MCF 10A (cell line): ENCODE measurements at regions not wholly inside any gene's neighbourhood (a gene's known extent, or its start where the extent isn't known, plus 50 kb on each side); places are given as distances from the start of the nearest gene placed in this dataset.

ENCODE experiments used
- BruUV-seq: library from RNA; stranded (reverse); fragments of 400-500 nt; replicated peaks from 2 replicates; lab custom pipeline; 2021; lab: Mats Ljungman, UMichigan
- CTCF ChIA-PET: fragments of 300-600 bp; sonication (Branson Sonifier 250); formaldehyde crosslinking; extraction: SDS; loops from one replicate; lab custom pipeline; 2021; ENCODE audit warnings: antibody characterized with exemption, inconsistent platforms; lab: Yijun Ruan, JAX
- POLR2A ChIA-PET: fragments of 300-600, 350-650 bp; sonication (Branson Sonifier 250); formaldehyde crosslinking; extraction: SDS; loops from one replicate; lab custom pipeline; 2020; ENCODE audit warnings: antibody characterized with exemption, inconsistent platforms; lab: Yijun Ruan, JAX
- DNase-seq: peaks from one replicate; pipeline ENCODE4 v3.0.0-alpha.2; 2018; ENCODE audit not compliant: unreplicated experiment
- H3K27ac Mint-ChIP-seq: one replicate; pipeline ENCODE4 v1.8.0; 2022; ENCODE audit warnings: mild to moderate bottlenecking, low read depth, mixed read lengths; ENCODE audit not compliant: unreplicated experiment
- H3K27me3 Mint-ChIP-seq: one replicate; pipeline ENCODE4 v1.8.0; 2022; ENCODE audit warnings: mixed read lengths; ENCODE audit not compliant: insufficient read depth, unreplicated experiment
- H3K36me3 Mint-ChIP-seq: one replicate; pipeline ENCODE4 v1.8.0; 2022; ENCODE audit warnings: mild to moderate bottlenecking, moderate library complexity, mixed read lengths; ENCODE audit not compliant: insufficient read depth, unreplicated experiment
- H3K4me1 Mint-ChIP-seq: one replicate; pipeline ENCODE4 v1.8.0; 2022; ENCODE audit warnings: mixed read lengths; ENCODE audit not compliant: insufficient read depth, unreplicated experiment
- H3K4me3 Mint-ChIP-seq: one replicate; pipeline ENCODE4 v1.8.0; 2022; ENCODE audit warnings: mild to moderate bottlenecking, moderate library complexity, mixed read lengths; ENCODE audit not compliant: unreplicated experiment
- H3K9me3 Mint-ChIP-seq: one replicate; pipeline ENCODE4 v1.8.0; 2022; ENCODE audit warnings: mixed read lengths; ENCODE audit not compliant: unreplicated experiment
- CTCF ChIP-seq: fragments of 200-600 bp; IDR thresholded peaks from one replicate; pipeline ENCODE4 v1.8.0; 2022; ENCODE audit warnings: antibody characterized with exemption, mild to moderate bottlenecking; ENCODE audit not compliant: unreplicated experiment
- intact Hi-C: fragments of 100-400 bp; cut with micrococcal nuclease; formaldehyde crosslinking; loops from 2 replicates; pipeline ENCODE4 v1.14.1; 2022

DNA sequence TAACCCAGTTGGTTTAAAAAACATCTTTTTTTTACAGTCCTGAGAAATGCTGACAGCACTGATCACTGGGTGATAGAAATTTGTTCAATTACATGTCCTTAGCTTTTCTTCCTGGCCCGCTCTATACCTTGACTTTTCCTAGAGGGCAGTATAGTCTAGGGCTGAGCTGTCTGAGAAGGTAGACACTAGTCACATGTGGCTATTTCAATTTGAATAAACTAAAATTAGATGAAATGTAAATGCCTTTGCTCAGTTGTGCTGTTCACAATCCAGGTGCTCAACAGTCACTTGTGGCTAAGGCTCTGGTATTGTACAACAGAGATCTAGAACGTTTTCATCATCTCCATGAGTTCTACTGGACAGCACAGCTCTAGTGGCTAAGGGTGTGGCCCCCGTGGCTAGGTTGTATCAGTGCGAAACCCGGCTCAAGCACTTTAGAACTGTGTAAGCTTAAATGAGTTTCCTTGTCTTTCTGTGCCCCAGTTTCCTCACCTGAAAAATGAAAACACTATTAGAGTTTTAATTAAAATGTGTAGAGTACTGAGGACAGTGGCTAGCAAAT lies 111.6 kb upstream of the WDR17 start:
- no peaks in the 10 kb centered on the region for H3K36me3 Mint-ChIP-seq
- H3K9me3 Mint-ChIP-seq, result no peaks in the 10 kb centered on the region
- H3K4me1 Mint-ChIP-seq, result peaks cover 6% of the 10 kb centered on the region
- CTCF ChIA-PET, result interaction anchor here (0.6 to 1.2 kb wide), 7 partner anchors 20 to 413 kb away, joined by 3 to 4 read pairs (median 3); no protein-coding TSS in a partner anchor
- TF ChIP-seq CTCF, result no peak
- intact Hi-C loops, result no loop called here
- H3K4me3 Mint-ChIP-seq, result no peak overlapping the region
- DNase-seq, result peak; percentile 25
- POLR2A ChIA-PET, result no interaction called here
- no peak overlapping the region for H3K27ac Mint-ChIP-seq
- BruUV-seq, result no TSS peak
- H3K27me3 Mint-ChIP-seq, result no peaks in the 10 kb centered on the region

DNA sequence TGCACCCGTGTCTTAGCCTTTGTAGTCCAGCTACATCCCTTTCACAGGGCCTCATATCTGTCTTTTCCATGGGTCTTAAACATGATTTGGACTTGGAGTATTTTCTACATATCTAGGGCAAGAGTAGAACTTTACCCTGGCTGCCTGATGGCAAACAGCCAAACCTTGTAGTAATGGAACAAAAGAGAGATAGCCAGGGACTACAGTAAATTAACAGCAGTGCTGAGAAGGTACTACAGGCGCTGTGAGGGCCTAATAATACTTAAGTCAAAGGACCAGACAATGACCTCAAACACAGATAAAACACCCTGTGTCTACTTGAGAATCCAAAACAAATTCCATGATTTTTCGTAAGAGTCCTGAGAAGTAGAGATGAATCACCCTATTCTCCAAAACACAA lies 111.0 kb upstream of the WDR17 start:
- Mint-ChIP-seq H3K27ac (no peak overlapping the region), H3K36me3 (no peaks in the 10 kb centered on the region), H3K4me3 (no peak overlapping the region), H3K9me3 (no peaks in the 10 kb centered on the region), H3K4me1 (peaks cover 6% of the 10 kb centered on the region), H3K27me3 (no peaks in the 10 kb centered on the region)
- no TSS peak for BruUV-seq
- POLR2A ChIA-PET, result interaction anchor here (0.7 kb wide), 1 partner anchor 25 kb away, joined by 3 read pairs; no protein-coding TSS in a partner anchor
- CTCF ChIA-PET, result interaction anchor here (0.6 to 1.2 kb wide), 6 partner anchors 100 to 412 kb away, joined by 3 to 8 read pairs (median 3); no protein-coding TSS in a partner anchor
- TF ChIP-seq CTCF, result no peak
- no peak for DNase-seq
- intact Hi-C loops, result no loop called here

DNA sequence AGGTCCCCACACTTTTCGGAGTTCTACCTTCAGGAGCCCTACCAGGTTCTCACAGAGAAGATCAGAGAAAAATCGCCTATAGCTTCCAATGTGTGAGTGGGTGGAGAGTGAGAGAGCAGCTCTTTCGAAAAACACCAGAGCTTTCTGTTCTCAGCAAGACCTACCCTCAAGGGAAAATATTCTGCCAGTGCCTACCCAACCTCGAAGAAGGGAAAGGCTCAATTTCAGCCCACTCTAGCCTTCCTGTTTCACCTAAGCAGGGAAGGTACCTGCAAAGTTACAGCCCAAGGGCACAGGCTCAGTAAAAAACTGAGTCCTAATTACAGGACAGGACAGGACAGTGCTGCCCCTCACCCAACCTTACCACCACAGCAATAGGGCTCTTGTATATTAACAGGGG lies 104.0 kb upstream of the WDR17 start:
- Mint-ChIP-seq H3K27me3 (no peaks in the 10 kb centered on the region), H3K9me3 (no peaks in the 10 kb centered on the region), H3K4me1 (no peaks in the 10 kb centered on the region), H3K4me3 (no peak overlapping the region), H3K36me3 (no peaks in the 10 kb centered on the region), H3K27ac (no peak overlapping the region)
- no TSS peak for BruUV-seq
- TF ChIP-seq CTCF, result no peak
- CTCF ChIA-PET, result interaction anchor here (0.7 to 2.0 kb wide), 2 partner anchors 10 to 88 kb away, joined by 3 to 10 read pairs; no protein-coding TSS in a partner anchor
- intact Hi-C loops, result no loop called here
- no peak for DNase-seq
- POLR2A ChIA-PET, result no interaction called here

DNA sequence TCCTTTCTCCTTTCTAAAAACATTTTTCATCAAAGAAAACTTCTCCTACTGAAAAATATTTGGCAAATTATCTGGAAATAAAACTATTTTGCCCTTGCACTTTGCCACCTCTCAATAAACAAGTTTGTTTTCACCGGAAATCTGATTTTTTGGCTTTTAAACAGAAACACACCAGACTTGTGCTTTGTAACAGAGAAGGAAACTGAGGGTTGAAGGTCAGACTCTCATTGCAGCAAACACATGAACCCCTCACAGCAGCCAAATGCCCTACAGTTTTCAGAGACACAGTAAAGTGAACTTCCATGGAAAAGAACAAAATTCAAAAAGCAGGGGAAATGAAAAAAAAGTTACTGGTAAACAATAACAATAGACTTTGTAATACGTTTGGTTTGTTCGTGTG lies 95.6 kb upstream of the WDR17 start:
- Mint-ChIP-seq H3K27me3 (no peaks in the 10 kb centered on the region), H3K4me1 (no peaks in the 10 kb centered on the region), H3K9me3 (peaks cover 7% of the 10 kb centered on the region), H3K4me3 (no peak overlapping the region), H3K27ac (no peak overlapping the region), H3K36me3 (no peaks in the 10 kb centered on the region)
- POLR2A ChIA-PET, result no interaction called here
- CTCF ChIA-PET, result no interaction called here
- no peak for TF ChIP-seq CTCF
- no peak for DNase-seq
- intact Hi-C loops, result no loop called here
- no TSS peak for BruUV-seq
